AG04449 (cell line): ENCODE measurements at regions not wholly inside any gene's neighbourhood (a gene's known extent, or its start where the extent isn't known, plus 50 kb on each side); places are given as distances from the start of the nearest gene placed in this dataset.

ENCODE experiments used
- CTCF ChIA-PET: fragments of 350-600 bp; formaldehyde crosslinking; extraction: SDS; loops from one replicate; lab custom pipeline; 2021; ENCODE audit warnings: antibody characterized with exemption; lab: Yijun Ruan, JAX
- POLR2A ChIA-PET: fragments of 400-600, 350-600 bp; formaldehyde crosslinking; extraction: SDS; loops from one replicate; lab custom pipeline; 2020; ENCODE audit warnings: antibody characterized with exemption, inconsistent platforms; lab: Yijun Ruan, JAX
- DNase-seq: peaks from one replicate; pipeline ENCODE4 v3.0.0-alpha.2; 2010; ENCODE audit warnings: low read depth, low spot score
- H3K4me3 ChIP-seq: 2 replicates; pipeline ENCODE4 v1.5.1; 2011; ENCODE audit warnings: low read depth, mild to moderate bottlenecking, control low read depth, low read length
- CTCF ChIP-seq: IDR thresholded peaks from one replicate; pipeline ENCODE4 v1.5.1; 2011; ENCODE audit warnings: mild to moderate bottlenecking, moderate library complexity, low read length, control low read depth, inconsistent platforms; ENCODE audit not compliant: insufficient read depth; ENCODE audit errors: missing control alignments

GRCh38 chr3:67866571-67866970, 212.2 kb upstream of the SUCLG2 start:
- POLR2A ChIA-PET, result no interaction called here
- no peak for DNase-seq

GRCh38 chr3:67864587-67865183, 210.3 kb upstream of the SUCLG2 start:
- TF ChIP-seq CTCF, result no peak
- DNase-seq, result no peak
- no peak overlapping the region for H3K4me3 ChIP-seq
- CTCF ChIA-PET, result no interaction called here
- POLR2A ChIA-PET, result no interaction called here

More at GRCh38 chr3:67866571-67866970, 212.2 kb upstream of the SUCLG2 start:
- CTCF ChIA-PET, result no interaction called here
- no peak overlapping the region for H3K4me3 ChIP-seq
- no peak for TF ChIP-seq CTCF

GRCh38 chr3:67863869-67864268, 209.5 kb upstream of the SUCLG2 start:
- ChIA-PET CTCF (no interaction called here), POLR2A (no interaction called here)
- no peak for TF ChIP-seq CTCF
- H3K4me3 ChIP-seq, result no peak overlapping the region
- no peak for DNase-seq

GRCh38 chr3:67860429-67860828, 206.0 kb upstream of the SUCLG2 start:
- TF ChIP-seq CTCF, result no peak
- DNase-seq, result no peak
- ChIA-PET CTCF (no interaction called here), POLR2A (no interaction called here)
- H3K4me3 ChIP-seq, result no peak overlapping the region

GRCh38 chr3:67858492-67858891, 204.1 kb upstream of the SUCLG2 start:
- ChIA-PET CTCF (no interaction called here), POLR2A (no interaction called here)
- no peak for DNase-seq
- H3K4me3 ChIP-seq, result no peak overlapping the region
- no peak for TF ChIP-seq CTCF

GRCh38 chr3:67856718-67857117, 202.3 kb upstream of the SUCLG2 start:
- no peak for DNase-seq
- TF ChIP-seq CTCF, result no peak
- no peak overlapping the region for H3K4me3 ChIP-seq
- CTCF ChIA-PET, result no interaction called here
- POLR2A ChIA-PET, result no interaction called here
